Lung (tissue), 11 donors: ENCODE measurements at regions not wholly inside any gene's neighbourhood (a gene's known extent, or its start where the extent isn't known, plus 50 kb on each side); places are given as distances from the start of the nearest gene placed in this dataset.

Experiments used
- ATAC-seq: fragments of 200-7000 bp; cut with Tn5 transposase; one replicate; pipeline ENCODE4 v1.9.1; 2020; ENCODE audit warnings: moderate number of reproducible peaks; ENCODE audit not compliant: insufficient read depth, low FRiP score
- DNase-seq, 3 donors: peaks; one replicate each; pipeline ENCODE4 v3.0.0-alpha.2; 2013 to 2017
- H3K27ac ChIP-seq, 2 donors: one replicate each; pipeline ENCODE4 v1.5.1; 2013; ENCODE audit warnings: mild to moderate bottlenecking in 2 of 2, moderate library complexity in 2 of 2, control low read depth in 1 of 2, inconsistent platforms in 1 of 2, low read depth in 1 of 2, low read length in 1 of 2
- H3K27me3 ChIP-seq, 3 donors: one replicate each; pipeline ENCODE4 v1.5.1; 2013; ENCODE audit warnings: low read length in 2 of 3; ENCODE audit not compliant: control insufficient read depth in 3 of 3, insufficient read depth in 3 of 3
- H3K36me3 ChIP-seq, 4 donors: one replicate each; pipeline ENCODE4 v1.5.1; 2013; ENCODE audit warnings: low read length in 4 of 4, mild to moderate bottlenecking in 1 of 4, moderate library complexity in 1 of 4; ENCODE audit not compliant: control insufficient read depth in 4 of 4, insufficient read depth in 4 of 4
- H3K4me1 ChIP-seq, 5 donors: one replicate each; pipeline ENCODE4 v1.5.1; 2013; ENCODE audit warnings: low read length in 5 of 5, mild to moderate bottlenecking in 2 of 5, moderate library complexity in 1 of 5; ENCODE audit not compliant: control insufficient read depth in 5 of 5, insufficient read depth in 5 of 5
- H3K4me3 ChIP-seq: one replicate; pipeline ENCODE4 v1.5.1; 2013; ENCODE audit warnings: mild to moderate bottlenecking, control low read depth, moderate library complexity
- H3K9ac ChIP-seq, 2 donors: one replicate each; pipeline ENCODE4 v1.5.1; 2013; ENCODE audit warnings: low read length in 2 of 2, control low read depth in 1 of 2; ENCODE audit not compliant: insufficient read depth in 1 of 2
- H3K9me3 ChIP-seq, 4 donors: one replicate each; pipeline ENCODE4 v1.5.1; 2013; ENCODE audit warnings: low read length in 3 of 4, mild to moderate bottlenecking in 1 of 4, moderate library complexity in 1 of 4; ENCODE audit not compliant: control insufficient read depth in 4 of 4, insufficient read depth in 3 of 4
- WGBS, 2 donors: extraction: QIAGEN DNeasy Blood & Tissue Kit; methylation state at CpG; one replicate each; pipeline ENCODE4 v1.1.7; 2013; 5-methylcytosine and 5-hydroxymethylcytosine counted together
- TF ChIP-seq, protein P1 (sequence below): IDR thresholded peaks from 2 replicates; pipeline ENCODE4 v1.5.1; 2012; ENCODE audit warnings: mild to moderate bottlenecking; ENCODE audit errors: control extremely low read depth, extremely low read depth
- donor health status: control.
- donor health status: control.
- donor health status: Bipolar disorder and iron deficiency.
- donor health status: healthy.
- donor health status: DM: yes; HTN: yes; CAD: no.

DNA sequence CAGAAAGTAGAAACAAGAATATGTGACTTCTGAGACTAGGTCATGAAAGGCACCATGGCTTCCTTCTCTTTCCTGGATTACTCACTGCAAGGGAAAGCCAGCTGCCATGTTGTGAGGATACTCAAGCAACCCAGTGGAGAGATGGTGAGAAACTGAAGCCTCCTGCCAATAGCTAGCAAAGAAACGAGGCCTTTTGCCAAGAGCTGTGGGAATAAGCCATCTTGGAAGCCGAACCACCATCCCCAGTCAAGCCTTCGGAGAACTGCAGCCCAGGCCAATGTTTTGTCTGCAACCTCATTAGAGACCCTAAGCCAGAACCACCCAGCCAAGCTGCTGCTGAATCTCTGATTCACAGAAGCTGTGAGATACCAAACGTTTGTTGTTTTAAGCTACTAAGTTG, 104.7 kb upstream of the CRHR1 start:
- Histone ChIP-seq H3K9me3 (peaks cover 0 to 15% (median 3%) of the 10 kb centered on the region in 4 donors), H3K9ac (no peak overlapping the region), H3K4me3 (no peak overlapping the region), H3K27me3 (peaks cover 0 to 3% (median 2%) of the 10 kb centered on the region in 3 donors), H3K36me3 (no peaks in the 10 kb centered on the region), H3K4me1 (no peaks in the 10 kb centered on the region), H3K27ac (no peak overlapping the region)
- ATAC-seq (no peak), DNase-seq (no peak)
- 81 to 85% methylated on average over 4 of the region's 4 CpGs for WGBS, 2 donors
- TF ChIP-seq, protein P1, sequence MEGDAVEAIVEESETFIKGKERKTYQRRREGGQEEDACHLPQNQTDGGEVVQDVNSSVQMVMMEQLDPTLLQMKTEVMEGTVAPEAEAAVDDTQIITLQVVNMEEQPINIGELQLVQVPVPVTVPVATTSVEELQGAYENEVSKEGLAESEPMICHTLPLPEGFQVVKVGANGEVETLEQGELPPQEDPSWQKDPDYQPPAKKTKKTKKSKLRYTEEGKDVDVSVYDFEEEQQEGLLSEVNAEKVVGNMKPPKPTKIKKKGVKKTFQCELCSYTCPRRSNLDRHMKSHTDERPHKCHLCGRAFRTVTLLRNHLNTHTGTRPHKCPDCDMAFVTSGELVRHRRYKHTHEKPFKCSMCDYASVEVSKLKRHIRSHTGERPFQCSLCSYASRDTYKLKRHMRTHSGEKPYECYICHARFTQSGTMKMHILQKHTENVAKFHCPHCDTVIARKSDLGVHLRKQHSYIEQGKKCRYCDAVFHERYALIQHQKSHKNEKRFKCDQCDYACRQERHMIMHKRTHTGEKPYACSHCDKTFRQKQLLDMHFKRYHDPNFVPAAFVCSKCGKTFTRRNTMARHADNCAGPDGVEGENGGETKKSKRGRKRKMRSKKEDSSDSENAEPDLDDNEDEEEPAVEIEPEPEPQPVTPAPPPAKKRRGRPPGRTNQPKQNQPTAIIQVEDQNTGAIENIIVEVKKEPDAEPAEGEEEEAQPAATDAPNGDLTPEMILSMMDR, result no peak

DNA sequence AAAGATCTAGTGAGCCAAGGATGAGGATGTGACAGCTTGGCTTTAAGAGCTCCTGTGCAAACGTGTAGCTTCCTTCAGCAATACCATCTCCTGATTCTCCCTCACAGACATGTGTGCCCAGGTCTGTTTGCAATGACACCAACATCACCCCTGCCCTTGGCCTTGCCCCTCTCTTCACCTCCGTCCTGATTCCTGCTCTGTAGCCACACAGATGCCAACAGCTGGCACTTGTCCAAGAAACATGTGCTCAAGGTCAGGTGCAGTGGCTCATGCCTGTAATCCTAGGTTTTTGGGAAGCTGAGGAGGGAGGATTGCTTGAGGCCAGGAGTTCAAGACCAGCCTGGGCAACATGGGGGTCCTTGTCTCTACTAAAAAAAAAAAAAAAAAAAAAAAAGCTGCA, 103.8 kb upstream of the CRHR1 start:
- 60 to 61% methylated on average over 2 of the region's 2 CpGs for WGBS, 2 donors
- TF ChIP-seq, protein P1, result no peak
- Histone ChIP-seq H3K9me3 (peaks cover 0 to 14% (median 3%) of the 10 kb centered on the region in 4 donors), H3K27ac (no peak overlapping the region), H3K36me3 (no peaks in the 10 kb centered on the region), H3K9ac (no peak overlapping the region), H3K4me3 (no peak overlapping the region), H3K27me3 (peaks cover 0 to 3% (median 2%) of the 10 kb centered on the region in 3 donors), H3K4me1 (no peaks in the 10 kb centered on the region)
- DNase-seq (no peak), ATAC-seq (no peak)

DNA sequence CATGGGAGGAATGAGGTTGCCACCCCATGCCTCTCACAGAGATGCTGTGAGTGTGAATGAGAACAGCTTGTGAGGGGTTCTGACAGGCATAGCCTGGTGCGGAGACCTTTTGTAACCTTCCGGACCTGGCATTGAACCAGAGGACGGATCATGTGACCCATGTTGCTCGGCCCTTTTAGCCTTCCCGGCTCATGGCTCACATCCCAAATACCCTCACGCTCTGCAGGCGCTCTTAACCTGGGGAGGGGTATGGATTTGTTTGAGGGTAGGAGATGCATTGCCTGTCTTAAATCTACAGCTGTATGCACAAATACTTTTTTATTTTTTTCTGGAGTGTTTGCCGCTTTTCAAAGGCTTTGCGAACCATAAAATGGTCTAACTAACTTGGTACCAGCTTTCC, 102.4 kb upstream of the CRHR1 start:
- 70 to 72% methylated on average over 9 of the region's 9 CpGs for WGBS, 2 donors
- DNase-seq, result no peak
- ATAC-seq, result no peak
- H3K36me3 ChIP-seq, result no peaks in the 10 kb centered on the region
- peaks cover 0 to 3% (median 2%) of the 10 kb centered on the region in 3 donors for H3K27me3 ChIP-seq
- TF ChIP-seq, protein P1, result no peak
- no peak overlapping the region for H3K27ac ChIP-seq
- H3K4me1 ChIP-seq, result no peaks in the 10 kb centered on the region
- peaks cover 0 to 12% (median 3%) of the 10 kb centered on the region in 4 donors for H3K9me3 ChIP-seq
- no peak overlapping the region for H3K4me3 ChIP-seq
- H3K9ac ChIP-seq, result no peak overlapping the region

DNA sequence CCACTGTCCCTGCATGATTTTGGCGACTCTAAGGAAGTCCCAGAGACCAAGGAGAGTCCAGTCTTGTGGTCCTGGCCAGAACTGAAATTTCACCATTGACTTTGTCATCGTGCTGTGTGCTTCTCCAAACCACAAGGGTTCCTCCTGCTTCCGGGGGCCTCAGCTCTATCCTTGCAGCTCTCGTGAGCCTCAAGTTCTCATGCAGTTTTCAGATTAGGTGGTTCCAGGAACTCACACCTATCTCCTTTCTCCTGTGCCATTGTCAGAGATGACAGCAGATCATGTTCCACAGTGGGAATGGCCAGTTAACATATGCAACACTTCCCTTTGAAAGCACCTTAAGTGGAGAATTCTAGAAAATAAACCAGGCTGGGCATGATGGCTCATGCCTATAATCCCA, 97.9 kb upstream of the CRHR1 start:
- TF ChIP-seq, protein P1, result no peak
- no peaks in the 10 kb centered on the region for H3K9me3 ChIP-seq
- WGBS, 2 donors, result 67 to 84% methylated on average over 4 of the region's 4 CpGs
- H3K36me3 ChIP-seq, result no peaks in the 10 kb centered on the region
- peaks cover 0 to 2% (median 0%) of the 10 kb centered on the region in 5 donors for H3K4me1 ChIP-seq
- no peak overlapping the region for H3K4me3 ChIP-seq
- no peak for ATAC-seq
- no peak overlapping the region for H3K9ac ChIP-seq
- peaks cover 0 to 28% (median 11%) of the 10 kb centered on the region in 3 donors for H3K27me3 ChIP-seq
- DNase-seq, result no peak
- no peak overlapping the region for H3K27ac ChIP-seq
